HFF-Myc (cell line): ENCODE measurements at regions not wholly inside any gene's neighbourhood (a gene's known extent, or its start where the extent isn't known, plus 50 kb on each side); places are given as distances from the start of the nearest gene placed in this dataset.

ENCODE experiments used
- DNase-seq: peaks from one replicate; pipeline ENCODE4 v3.0.0-alpha.2; 2011; ENCODE audit warnings: low read depth; ENCODE audit errors: extremely low read depth
- H3K4me3 ChIP-seq: replicated peaks from 2 replicates; pipeline ENCODE4 v1.5.1; 2011; ENCODE audit warnings: low read depth, mild to moderate bottlenecking, control low read depth, low read length
- CTCF ChIP-seq: IDR thresholded peaks from 2 replicates; pipeline ENCODE4 v1.5.1; 2012; ENCODE audit warnings: mild to moderate bottlenecking, low read depth, low read length, control low read depth; ENCODE audit errors: missing control alignments

DNA sequence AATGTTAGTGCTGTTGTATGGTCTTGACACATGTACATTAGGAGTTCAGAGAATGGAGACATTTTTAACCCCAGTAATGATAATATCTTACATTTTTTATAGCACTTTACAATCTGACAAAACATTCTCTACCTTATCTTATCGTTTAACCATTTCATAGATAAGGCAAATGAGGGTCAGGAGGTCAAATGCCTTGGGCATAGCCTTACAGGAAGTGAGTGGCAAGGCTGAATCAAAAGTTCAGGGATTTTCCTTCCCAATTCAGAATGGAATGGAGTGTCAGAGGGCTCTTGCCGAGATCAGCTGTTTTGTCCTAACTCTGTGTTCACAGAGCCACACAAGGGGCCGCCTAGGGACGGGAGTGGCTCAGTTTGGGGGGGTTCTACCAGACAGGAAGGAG, 57.6 kb upstream of the AK4 start:
- no peak for TF ChIP-seq CTCF
- no peak for DNase-seq

DNA sequence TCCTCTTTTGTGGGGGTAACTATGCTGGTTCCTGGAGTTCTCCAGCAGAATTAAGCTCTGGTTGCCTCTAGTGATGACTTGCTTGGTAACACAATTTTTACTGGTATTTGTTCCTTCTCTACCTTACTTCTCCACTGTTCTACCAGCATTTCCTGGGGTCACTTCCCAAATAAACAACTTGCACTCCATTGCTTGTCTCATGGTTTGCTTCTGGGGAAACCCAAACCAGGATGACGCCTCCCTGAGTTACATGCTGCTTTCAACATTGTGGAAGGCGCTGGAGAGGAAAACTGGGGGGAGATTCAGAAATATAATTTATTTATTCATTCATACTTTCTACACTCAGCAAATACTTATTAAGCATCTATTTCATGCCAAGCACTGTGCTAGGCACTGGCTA, 55.3 kb upstream of the AK4 start:
- H3K4me3 ChIP-seq, result no peak overlapping the region
- no peak for DNase-seq
- no peak for TF ChIP-seq CTCF

More for the DNA sequence above, 57.6 kb upstream of the AK4 start:
- H3K4me3 ChIP-seq, result no peak overlapping the region

DNA sequence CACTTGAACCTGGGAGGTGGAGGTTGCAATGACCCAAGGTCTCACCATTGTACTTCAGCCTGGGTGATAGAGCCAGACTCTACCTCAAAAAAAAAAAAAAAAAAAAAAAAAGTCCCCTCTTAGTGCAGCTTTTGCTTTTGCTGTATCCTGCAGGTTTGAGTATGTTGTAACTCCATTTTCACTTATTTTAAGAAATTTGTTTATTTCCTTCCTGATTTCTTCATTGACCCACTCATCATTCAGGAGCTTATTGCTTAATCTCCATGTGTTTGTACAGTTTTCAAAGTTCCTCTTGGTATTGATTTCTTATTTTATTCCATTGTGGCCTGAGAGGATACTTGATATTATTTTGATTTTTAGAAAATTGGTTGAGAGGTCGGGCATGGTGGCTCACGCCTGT, 50.9 kb upstream of the AK4 start:
- no peak overlapping the region for H3K4me3 ChIP-seq
- DNase-seq, result no peak

More for the DNA sequence above, 50.9 kb upstream of the AK4 start:
- TF ChIP-seq CTCF, result no peak
